ENCODE measurements at regions not wholly inside any gene's neighbourhood (a gene's known extent, or its start where the extent isn't known, plus 50 kb on each side); places are given as distances from the start of the nearest gene placed in this dataset.

DNA sequence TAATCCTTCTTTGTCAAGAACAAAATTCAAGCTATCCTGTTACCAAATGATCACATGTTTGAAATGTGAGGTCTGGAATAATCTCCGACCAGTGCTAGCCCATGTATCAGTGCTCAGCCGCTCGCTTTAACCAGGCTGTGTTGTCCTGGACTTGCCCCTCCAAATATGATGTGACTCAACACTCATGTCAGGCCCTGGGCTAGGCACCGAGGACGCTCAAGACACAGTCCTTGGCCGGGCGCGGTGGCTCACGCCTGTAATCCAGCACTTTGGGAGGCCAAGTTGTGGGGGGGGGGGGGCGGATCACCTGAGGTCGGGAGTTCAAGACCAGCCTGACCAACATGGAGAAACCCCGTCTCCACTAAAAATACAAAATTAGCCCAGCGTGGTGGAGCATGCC is 54.1 kb upstream of the WNT7B start:
- TF ChIP-seq, protein P1, sequence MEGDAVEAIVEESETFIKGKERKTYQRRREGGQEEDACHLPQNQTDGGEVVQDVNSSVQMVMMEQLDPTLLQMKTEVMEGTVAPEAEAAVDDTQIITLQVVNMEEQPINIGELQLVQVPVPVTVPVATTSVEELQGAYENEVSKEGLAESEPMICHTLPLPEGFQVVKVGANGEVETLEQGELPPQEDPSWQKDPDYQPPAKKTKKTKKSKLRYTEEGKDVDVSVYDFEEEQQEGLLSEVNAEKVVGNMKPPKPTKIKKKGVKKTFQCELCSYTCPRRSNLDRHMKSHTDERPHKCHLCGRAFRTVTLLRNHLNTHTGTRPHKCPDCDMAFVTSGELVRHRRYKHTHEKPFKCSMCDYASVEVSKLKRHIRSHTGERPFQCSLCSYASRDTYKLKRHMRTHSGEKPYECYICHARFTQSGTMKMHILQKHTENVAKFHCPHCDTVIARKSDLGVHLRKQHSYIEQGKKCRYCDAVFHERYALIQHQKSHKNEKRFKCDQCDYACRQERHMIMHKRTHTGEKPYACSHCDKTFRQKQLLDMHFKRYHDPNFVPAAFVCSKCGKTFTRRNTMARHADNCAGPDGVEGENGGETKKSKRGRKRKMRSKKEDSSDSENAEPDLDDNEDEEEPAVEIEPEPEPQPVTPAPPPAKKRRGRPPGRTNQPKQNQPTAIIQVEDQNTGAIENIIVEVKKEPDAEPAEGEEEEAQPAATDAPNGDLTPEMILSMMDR (conservative IDR thresholded peaks at IDR 0.05; ENCODE audit: low read length) = no peak
- no peak for TF ChIP-seq EZH2phosphoT487 (IDR thresholded peaks at IDR 0.05; ENCODE audit: borderline replicate concordance)
